ENCODE measurements at regions not wholly inside any gene's neighbourhood (a gene's known extent, or its start where the extent isn't known, plus 50 kb on each side); places are given as distances from the start of the nearest gene placed in this dataset.

DNA sequence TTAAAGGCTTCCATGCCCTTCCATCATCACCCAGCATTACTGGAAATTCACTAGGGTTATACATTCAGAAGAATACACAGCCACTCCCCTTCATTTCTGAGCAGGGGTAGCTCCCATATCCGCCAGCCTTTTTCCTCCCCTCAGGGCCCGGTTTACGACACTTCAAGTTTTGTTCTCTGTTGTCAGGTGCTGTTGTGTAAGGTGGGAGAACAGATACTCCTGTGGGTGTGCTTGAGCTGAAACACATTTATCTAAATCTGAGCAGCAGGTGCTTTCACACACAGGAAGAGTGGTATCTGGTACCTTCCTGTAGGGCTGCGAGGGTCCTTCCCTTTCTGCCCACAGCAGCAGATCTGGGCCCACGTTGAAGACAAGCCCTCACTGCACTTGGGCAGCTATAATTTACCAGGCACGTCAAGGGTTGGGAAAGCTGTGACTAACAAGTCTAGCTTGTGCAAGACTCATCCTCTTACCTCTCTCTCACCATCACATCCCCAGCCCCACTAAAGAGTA is 215.8 kb upstream of the RREB1 start:
- TF ChIP-seq CTCF (IDR thresholded peaks at IDR 0.05) (no peak), POLR2A (IDR thresholded peaks at IDR 0.05) (no peak)

Data from esophagus squamous epithelium (tissue), 4 donors.